Activated CD4-positive, alpha-beta memory T cell treated with anti-CD3 and anti-CD28 coated beads, Interleukin-2, amount 10 ng/mL, durations not matched to agents 7 days and 5 days (primary cell): ENCODE measurements at regions not wholly inside any gene's neighbourhood (a gene's known extent, or its start where the extent isn't known, plus 50 kb on each side); places are given as distances from the start of the nearest gene placed in this dataset.

Source experiments
- CTCF ChIA-PET: fragments of 350-600 bp; sonication (Branson Sonifier 250); formaldehyde crosslinking; loops from one replicate; lab custom pipeline; 2021; ENCODE audit warnings: antibody characterized with exemption, inconsistent platforms; lab: Charles Lee
- POLR2A ChIA-PET: fragments of 350-600 bp; sonication (Branson Sonifier 250); formaldehyde crosslinking; loops from one replicate; lab custom pipeline; 2021; ENCODE audit warnings: antibody characterized with exemption; lab: Charles Lee
- DNase-seq: peaks from one replicate; pipeline ENCODE4 v3.0.0-alpha.2; 2020
- H3K27ac Mint-ChIP-seq: one replicate; pipeline ENCODE4 v1.8.0; 2021; ENCODE audit warnings: mild to moderate bottlenecking, mixed read lengths
- H3K27me3 Mint-ChIP-seq: one replicate; pipeline ENCODE4 v1.8.0; 2021; ENCODE audit warnings: mixed read lengths
- H3K36me3 Mint-ChIP-seq: one replicate; pipeline ENCODE4 v1.8.0; 2021; ENCODE audit warnings: low read depth, mixed read lengths
- H3K4me1 Mint-ChIP-seq: one replicate; pipeline ENCODE4 v1.8.0; 2021; ENCODE audit warnings: mixed read lengths
- H3K4me3 Mint-ChIP-seq: one replicate; pipeline ENCODE4 v1.8.0; 2021; ENCODE audit warnings: mild to moderate bottlenecking, mixed read lengths
- H3K9me3 Mint-ChIP-seq: one replicate; pipeline ENCODE4 v1.8.0; 2021; ENCODE audit warnings: mixed read lengths

DNA sequence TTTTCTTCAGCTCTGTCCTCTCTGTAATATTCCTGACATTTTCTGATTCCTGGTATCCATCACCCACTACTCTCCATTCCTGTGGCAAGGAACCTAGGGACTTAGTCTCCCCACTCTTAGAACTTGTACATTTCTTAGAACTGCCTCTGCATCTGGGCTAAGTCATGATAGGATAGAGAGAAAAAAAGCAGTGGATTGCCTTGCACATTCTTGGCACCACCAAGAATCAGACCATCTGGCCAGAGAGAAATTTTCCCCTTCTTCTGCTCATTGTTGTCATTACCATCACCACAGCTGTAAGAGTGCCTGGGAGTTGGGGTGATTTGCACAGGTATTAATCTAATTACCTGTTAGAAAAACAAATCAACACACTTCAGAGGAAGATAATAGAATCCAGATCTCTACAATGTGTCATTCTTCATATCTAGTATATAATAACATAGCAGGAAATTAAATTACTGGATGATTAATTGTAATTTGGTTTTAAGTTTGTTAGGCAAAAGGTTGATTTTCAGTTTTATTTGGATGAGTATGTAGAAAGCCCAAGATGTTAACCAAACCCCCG lies 264.8 kb upstream of the ZPLD1 start:
- ChIA-PET POLR2A (no interaction called here), CTCF (no interaction called here)
- H3K27ac Mint-ChIP-seq = no peak overlapping the region
- H3K36me3 Mint-ChIP-seq = no peaks in the 10 kb centered on the region
- DNase-seq = no peak
- H3K27me3 Mint-ChIP-seq = peaks cover 7% of the 10 kb centered on the region
- no peak overlapping the region for H3K4me3 Mint-ChIP-seq
- H3K9me3 Mint-ChIP-seq = no peaks in the 10 kb centered on the region
- H3K4me1 Mint-ChIP-seq = no peaks in the 10 kb centered on the region

GRCh38 chr3:102170545-102170944 lies 264.3 kb upstream of the ZPLD1 start:
- POLR2A ChIA-PET = no interaction called here
- peaks cover 9% of the 10 kb centered on the region for H3K27me3 Mint-ChIP-seq
- no peak for DNase-seq
- CTCF ChIA-PET = no interaction called here
- no peaks in the 10 kb centered on the region for H3K9me3 Mint-ChIP-seq
- no peaks in the 10 kb centered on the region for H3K36me3 Mint-ChIP-seq
- H3K27ac Mint-ChIP-seq = no peak overlapping the region
- no peak overlapping the region for H3K4me3 Mint-ChIP-seq
- H3K4me1 Mint-ChIP-seq = no peaks in the 10 kb centered on the region

GRCh38 chr3:102174312-102174712 lies 260.5 kb upstream of the ZPLD1 start:
- H3K27me3 Mint-ChIP-seq = peaks cover 11% of the 10 kb centered on the region
- H3K36me3 Mint-ChIP-seq = no peaks in the 10 kb centered on the region
- H3K4me3 Mint-ChIP-seq = no peak overlapping the region
- ChIA-PET CTCF (no interaction called here), POLR2A (no interaction called here)
- H3K4me1 Mint-ChIP-seq = no peaks in the 10 kb centered on the region
- DNase-seq = no peak
- no peak overlapping the region for H3K27ac Mint-ChIP-seq
- no peaks in the 10 kb centered on the region for H3K9me3 Mint-ChIP-seq

GRCh38 chr3:102174832-102175374 lies 259.9 kb upstream of the ZPLD1 start:
- Mint-ChIP-seq H3K27ac (no peak overlapping the region), H3K27me3 (peaks cover 11% of the 10 kb centered on the region), H3K4me1 (peaks cover 3% of the 10 kb centered on the region), H3K9me3 (no peaks in the 10 kb centered on the region), H3K36me3 (peaks cover 2% of the 10 kb centered on the region), H3K4me3 (no peak overlapping the region)
- POLR2A ChIA-PET = no interaction called here
- DNase-seq = no peak
- CTCF ChIA-PET = no interaction called here

- H3K27me3 Mint-ChIP-seq = peaks cover 8% of the 10 kb centered on the region
- no peaks in the 10 kb centered on the region for H3K9me3 Mint-ChIP-seq
- H3K36me3 Mint-ChIP-seq = peaks cover 2% of the 10 kb centered on the region
- ChIA-PET POLR2A (no interaction called here), CTCF (interaction anchor here (0.7 to 1.0 kb wide), 3 partner anchors 27 to 62 kb away, joined by 3 to 4 read pairs (median 4); no protein-coding TSS in a partner anchor)
- no peak for DNase-seq
- peaks cover 3% of the 10 kb centered on the region for H3K4me1 Mint-ChIP-seq
- H3K27ac Mint-ChIP-seq = no peak overlapping the region
- no peak overlapping the region for H3K4me3 Mint-ChIP-seq
Measured at GRCh38 chr3:102176333-102177050, 258.3 kb upstream of the ZPLD1 start.

GRCh38 chr3:102177075-102177755 lies 257.6 kb upstream of the ZPLD1 start:
- Mint-ChIP-seq H3K4me3 (no peak overlapping the region), H3K27me3 (peaks cover 6% of the 10 kb centered on the region), H3K27ac (no peak overlapping the region), H3K36me3 (peaks cover 2% of the 10 kb centered on the region), H3K9me3 (no peaks in the 10 kb centered on the region), H3K4me1 (peaks cover 3% of the 10 kb centered on the region)
- CTCF ChIA-PET = interaction anchor here (0.7 kb wide), 2 partner anchors 27 to 62 kb away, joined by 4 read pairs; no protein-coding TSS in a partner anchor
- no peak for DNase-seq
- POLR2A ChIA-PET = no interaction called here

GRCh38 chr3:102178817-102179216 lies 256.0 kb upstream of the ZPLD1 start:
- Mint-ChIP-seq H3K4me3 (no peak overlapping the region), H3K27me3 (peaks cover 6% of the 10 kb centered on the region), H3K27ac (no peak overlapping the region), H3K9me3 (no peaks in the 10 kb centered on the region), H3K4me1 (peaks cover 3% of the 10 kb centered on the region), H3K36me3 (peaks cover 2% of the 10 kb centered on the region)
- no peak for DNase-seq
- ChIA-PET CTCF (interaction anchor here (1.2 kb wide), 1 partner anchor 50 kb away, joined by 3 read pairs; no protein-coding TSS in a partner anchor), POLR2A (interaction anchor here (0.9 to 1.3 kb wide), 2 partner anchors 65 to 327 kb away, joined by 3 to 4 read pairs; no protein-coding TSS in a partner anchor)

- Mint-ChIP-seq H3K9me3 (no peaks in the 10 kb centered on the region), H3K4me3 (no peak overlapping the region), H3K36me3 (peaks cover 2% of the 10 kb centered on the region), H3K27me3 (peaks cover 4% of the 10 kb centered on the region), H3K4me1 (peaks cover 3% of the 10 kb centered on the region), H3K27ac (no peak overlapping the region)
- ChIA-PET CTCF (interaction anchor here (1.2 kb wide), 1 partner anchor 50 kb away, joined by 3 read pairs; no protein-coding TSS in a partner anchor), POLR2A (interaction anchor here (0.9 to 1.3 kb wide), 3 partner anchors 66 to 328 kb away, joined by 3 to 4 read pairs (median 3); no protein-coding TSS in a partner anchor)
- no peak for DNase-seq
Measured at GRCh38 chr3:102179326-102180177, 255.3 kb upstream of the ZPLD1 start.

- CTCF ChIA-PET = no interaction called here
- H3K4me1 Mint-ChIP-seq = peaks cover 3% of the 10 kb centered on the region
- no peak overlapping the region for H3K27ac Mint-ChIP-seq
- no peak for DNase-seq
- H3K4me3 Mint-ChIP-seq = no peak overlapping the region
- peaks cover 2% of the 10 kb centered on the region for H3K36me3 Mint-ChIP-seq
- peaks cover 3% of the 10 kb centered on the region for H3K27me3 Mint-ChIP-seq
- POLR2A ChIA-PET = interaction anchor here (1.0 to 1.3 kb wide), 2 partner anchors 66 to 87 kb away, joined by 3 to 4 read pairs; no protein-coding TSS in a partner anchor
- no peaks in the 10 kb centered on the region for H3K9me3 Mint-ChIP-seq
Measured at GRCh38 chr3:102180280-102180931, 254.4 kb upstream of the ZPLD1 start.

GRCh38 chr3:102181175-102181920 lies 253.5 kb upstream of the ZPLD1 start:
- H3K27ac Mint-ChIP-seq = no peak overlapping the region
- H3K27me3 Mint-ChIP-seq = peaks cover 1% of the 10 kb centered on the region
- peaks cover 3% of the 10 kb centered on the region for H3K4me1 Mint-ChIP-seq
- H3K36me3 Mint-ChIP-seq = peaks cover 2% of the 10 kb centered on the region
- H3K4me3 Mint-ChIP-seq = no peak overlapping the region
- H3K9me3 Mint-ChIP-seq = no peaks in the 10 kb centered on the region
- POLR2A ChIA-PET = no interaction called here
- CTCF ChIA-PET = interaction anchor here (2.3 kb wide), 1 partner anchor 48 kb away, joined by 7 read pairs; no protein-coding TSS in a partner anchor
- no peak for DNase-seq

DNA sequence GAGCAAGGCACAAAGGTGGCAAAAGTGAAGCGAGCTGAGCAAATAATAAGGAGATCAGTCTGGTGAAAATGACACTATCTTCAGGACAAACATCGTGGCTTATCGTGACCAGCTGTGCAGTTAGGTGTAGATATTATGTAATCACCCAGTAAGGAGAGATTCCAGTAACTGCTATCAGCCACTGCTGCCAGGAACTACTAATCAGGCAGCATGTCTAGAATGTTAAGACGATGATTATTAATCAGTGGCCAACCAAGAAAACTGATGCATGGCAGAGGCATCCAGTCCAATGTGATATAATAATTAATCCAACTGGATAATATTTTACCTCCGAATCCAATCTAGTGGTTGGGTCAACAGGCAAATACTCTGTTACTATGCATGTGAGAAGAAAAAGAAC lies 252.7 kb upstream of the ZPLD1 start:
- ChIA-PET POLR2A (no interaction called here), CTCF (interaction anchor here (2.3 kb wide), 1 partner anchor 47 kb away, joined by 7 read pairs; no protein-coding TSS in a partner anchor)
- Mint-ChIP-seq H3K4me1 (peaks cover 3% of the 10 kb centered on the region), H3K27ac (no peak overlapping the region), H3K27me3 (peaks cover 1% of the 10 kb centered on the region), H3K36me3 (peaks cover 2% of the 10 kb centered on the region), H3K4me3 (no peak overlapping the region), H3K9me3 (no peaks in the 10 kb centered on the region)
- no peak for DNase-seq
